Type B pancreatic cell (in vitro differentiated cells): ENCODE measurements at regions not wholly inside any gene's neighbourhood (a gene's known extent, or its start where the extent isn't known, plus 50 kb on each side); places are given as distances from the start of the nearest gene placed in this dataset.
"Not testable (repeated sequence)": the region's sequence is repeated elsewhere in the genome, so short reads cannot be mapped to it uniquely, and the experiment has no call there.

Source experiments
- DNase-seq: peaks from one replicate; pipeline ENCODE4 v3.0.0; 2021; ENCODE audit warnings: mixed read lengths; ENCODE audit not compliant: unreplicated experiment; ENCODE audit errors: extremely low spot score
- H3K27ac Mint-ChIP-seq: 2 replicates; pipeline ENCODE4 v1.8.0; 2021; ENCODE audit warnings: mild to moderate bottlenecking, mixed read lengths
- H3K27me3 Mint-ChIP-seq: 2 replicates; pipeline ENCODE4 v1.8.0; 2021; ENCODE audit warnings: mixed read lengths
- H3K36me3 Mint-ChIP-seq: 2 replicates; pipeline ENCODE4 v1.8.0; 2021; ENCODE audit warnings: mixed read lengths
- H3K4me1 Mint-ChIP-seq: one replicate; pipeline ENCODE4 v1.8.0; 2021; ENCODE audit warnings: mixed read lengths; ENCODE audit not compliant: unreplicated experiment
- H3K4me3 Mint-ChIP-seq: 2 replicates; pipeline ENCODE4 v1.8.0; 2021; ENCODE audit warnings: mild to moderate bottlenecking, mixed read lengths
- H3K9me3 Mint-ChIP-seq: 2 replicates; pipeline ENCODE4 v1.8.0; 2021; ENCODE audit warnings: mixed read lengths
- CTCF ChIP-seq: fragments of 200-600 bp; sonication (generic); conservative IDR thresholded peaks from 2 replicates; pipeline ENCODE4 v1.5.0; 2021; ENCODE audit warnings: antibody characterized with exemption, mild to moderate bottlenecking

- H3K27ac Mint-ChIP-seq: no peak overlapping the region
- no peaks in the 10 kb centered on the region for H3K9me3 Mint-ChIP-seq
- H3K27me3 Mint-ChIP-seq: no peaks in the 10 kb centered on the region
- H3K36me3 Mint-ChIP-seq: no peaks in the 10 kb centered on the region
- H3K4me1 Mint-ChIP-seq: no peaks in the 10 kb centered on the region
- DNase-seq: no peak
- H3K4me3 Mint-ChIP-seq: no peak overlapping the region
- no peak for TF ChIP-seq CTCF
These were observed 546.4 kb upstream of the PPP2R3A start for GRCh38 chr3:135419155-135419554.

GRCh38 chr3:135426508-135426907, 539.0 kb upstream of the PPP2R3A start:
- Mint-ChIP-seq H3K9me3 (no peaks in the 10 kb centered on the region), H3K27me3 (no peaks in the 10 kb centered on the region), H3K27ac (no peak overlapping the region), H3K36me3 (no peaks in the 10 kb centered on the region), H3K4me1 (no peaks in the 10 kb centered on the region), H3K4me3 (no peak overlapping the region)
- DNase-seq: no peak
- no peak for TF ChIP-seq CTCF

GRCh38 chr3:135432402-135432801, 533.1 kb upstream of the PPP2R3A start:
- no peak for DNase-seq
- H3K36me3 Mint-ChIP-seq: peaks cover 4% of the 10 kb centered on the region
- peaks cover 9% of the 10 kb centered on the region for H3K9me3 Mint-ChIP-seq
- no peak for TF ChIP-seq CTCF
- H3K4me3 Mint-ChIP-seq: no peak overlapping the region
- no peaks in the 10 kb centered on the region for H3K4me1 Mint-ChIP-seq
- no peaks in the 10 kb centered on the region for H3K27me3 Mint-ChIP-seq
- no peak overlapping the region for H3K27ac Mint-ChIP-seq

GRCh38 chr3:135438889-135439597, 526.5 kb upstream of the PPP2R3A start:
- H3K36me3 Mint-ChIP-seq, H3K4me1 Mint-ChIP-seq, H3K9me3 Mint-ChIP-seq, H3K27me3 Mint-ChIP-seq, DNase-seq: not testable (repeated sequence)
- peak overlapping the region; percentile 73 for H3K27ac Mint-ChIP-seq
- H3K4me3 Mint-ChIP-seq: peak overlapping the region; percentile 90

GRCh38 chr3:135439632-135440031, 525.9 kb upstream of the PPP2R3A start:
- H3K9me3 Mint-ChIP-seq, DNase-seq: not testable (repeated sequence)
- H3K27ac Mint-ChIP-seq: peak overlapping the region; percentile 73

GRCh38 chr3:135440233-135440632, 525.3 kb upstream of the PPP2R3A start:
- TF ChIP-seq CTCF: no peak
- DNase-seq: no peak
- H3K4me1 Mint-ChIP-seq: no peaks in the 10 kb centered on the region
- H3K9me3 Mint-ChIP-seq: no peaks in the 10 kb centered on the region
- no peaks in the 10 kb centered on the region for H3K27me3 Mint-ChIP-seq
- no peak overlapping the region for H3K27ac Mint-ChIP-seq
- H3K36me3 Mint-ChIP-seq: no peaks in the 10 kb centered on the region
- H3K4me3 Mint-ChIP-seq: peak overlapping the region; percentile 68

More at GRCh38 chr3:135439632-135440031, 525.9 kb upstream of the PPP2R3A start:
- H3K27me3 Mint-ChIP-seq, H3K4me1 Mint-ChIP-seq, H3K36me3 Mint-ChIP-seq: not testable (repeated sequence)
- peak overlapping the region; percentile 90 for H3K4me3 Mint-ChIP-seq
